NCI-H1436 treated with DMSO at 0.1 percent for 48 hours (cell line): ENCODE measurements at regions not wholly inside any gene's neighbourhood (a gene's known extent, or its start where the extent isn't known, plus 50 kb on each side); places are given as distances from the start of the nearest gene placed in this dataset.
"Not testable (repeated sequence)": the region's sequence is repeated elsewhere in the genome, so short reads cannot be mapped to it uniquely, and the experiment has no call there.

ENCODE experiments used
- DNase-seq: peaks from one replicate; lab custom pipeline; 2025; lab: John Stamatoyannopoulos, UW

- DNase-seq: no peak
Observed at GRCh38 chr7:112540839-112541577, 60.2 kb downstream of the LSMEM1 start.

GRCh38 chr7:112546723-112547513, 66.1 kb downstream of the LSMEM1 start:
- DNase-seq: no peak

GRCh38 chr7:112547916-112548315, 67.1 kb downstream of the LSMEM1 start:
- no peak for DNase-seq

GRCh38 chr7:112550468-112551060, 69.8 kb downstream of the LSMEM1 start:
- DNase-seq: no peak

DNA sequence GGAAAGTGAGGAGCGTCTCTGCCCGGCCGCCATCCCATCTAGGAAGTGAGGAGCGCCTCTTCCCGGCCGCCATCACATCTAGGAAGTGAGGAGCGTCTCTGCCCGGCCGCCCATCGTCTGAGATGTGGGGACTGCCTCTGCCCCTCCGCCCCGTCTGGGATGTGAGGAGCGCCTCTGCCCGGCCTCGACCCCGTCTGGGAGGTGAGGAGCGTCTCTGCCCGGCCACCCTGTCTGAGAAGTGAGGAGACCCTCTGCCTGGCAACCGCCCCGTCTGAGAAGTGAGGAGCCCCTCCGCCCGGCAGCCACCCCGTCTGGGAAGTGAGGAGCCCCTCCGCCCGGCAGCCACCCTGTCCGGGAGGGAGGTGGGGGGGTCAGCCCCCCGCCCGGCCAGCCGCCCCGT, 70.7 kb downstream of the LSMEM1 start:
- not testable (repeated sequence) for DNase-seq

- no peak for DNase-seq
Observed at GRCh38 chr7:112554591-112554990, 73.8 kb downstream of the LSMEM1 start.

DNA sequence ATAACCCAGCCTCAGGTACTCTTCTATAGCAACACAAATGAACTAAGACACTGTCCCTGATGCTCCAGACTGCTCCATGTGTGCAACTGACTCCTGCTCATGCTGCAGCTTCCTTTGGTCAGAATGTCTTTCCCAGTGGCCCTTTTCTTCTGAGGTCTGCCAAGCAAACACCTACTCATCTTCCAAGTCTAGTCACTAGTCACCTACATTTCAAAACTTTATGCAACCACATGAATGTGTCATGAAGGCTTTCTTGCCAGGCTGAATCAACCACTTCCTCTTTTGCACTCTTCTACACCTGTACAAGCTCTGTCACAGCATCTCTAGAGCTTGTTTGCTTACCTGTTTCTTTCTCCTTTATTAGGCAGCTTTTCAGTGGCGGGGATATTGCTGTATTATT, 75.8 kb downstream of the LSMEM1 start:
- DNase-seq: no peak

- no peak for DNase-seq
Observed at GRCh38 chr7:112566442-112567324, 85.9 kb downstream of the LSMEM1 start.

GRCh38 chr7:112567388-112567787, 86.6 kb downstream of the LSMEM1 start:
- DNase-seq: no peak

GRCh38 chr7:112571852-112572607, 91.2 kb downstream of the LSMEM1 start:
- DNase-seq: no peak

GRCh38 chr7:112572669-112573301, 92.0 kb downstream of the LSMEM1 start:
- no peak for DNase-seq

DNA sequence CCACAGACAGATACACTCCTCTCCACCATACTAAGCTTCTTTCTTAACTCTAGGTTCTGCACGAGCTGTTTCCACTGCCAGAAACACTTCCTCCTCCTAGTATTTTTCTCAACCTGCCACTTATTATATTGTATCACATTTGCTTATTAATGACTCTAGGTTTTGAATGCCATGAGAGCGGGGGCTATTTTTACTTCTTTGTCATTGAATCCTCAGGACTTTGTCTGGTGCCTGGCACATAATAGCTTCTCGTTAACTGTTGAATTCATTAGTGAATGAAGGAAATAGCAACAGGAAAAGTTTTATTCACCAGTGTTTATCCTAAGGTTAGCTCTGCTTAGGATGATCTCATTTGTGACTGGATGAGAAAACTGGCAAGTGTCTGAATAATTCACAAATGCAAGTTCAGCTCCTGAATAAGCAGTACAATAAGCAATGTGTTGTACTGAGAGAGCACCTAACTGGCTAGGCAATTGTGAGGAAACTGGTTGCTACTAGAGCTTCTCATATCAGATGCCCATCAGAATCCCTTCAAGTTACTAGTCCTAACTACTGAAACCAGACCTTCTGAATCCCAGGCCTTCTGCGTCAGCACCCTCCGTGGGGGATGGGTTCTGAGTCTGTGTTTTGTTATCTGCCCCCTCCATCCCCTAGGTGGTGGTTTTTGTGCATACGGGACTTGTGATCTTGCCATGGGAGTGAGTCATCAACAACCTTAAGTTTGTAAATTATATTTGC, 92.7 kb downstream of the LSMEM1 start:
- no peak for DNase-seq

DNA sequence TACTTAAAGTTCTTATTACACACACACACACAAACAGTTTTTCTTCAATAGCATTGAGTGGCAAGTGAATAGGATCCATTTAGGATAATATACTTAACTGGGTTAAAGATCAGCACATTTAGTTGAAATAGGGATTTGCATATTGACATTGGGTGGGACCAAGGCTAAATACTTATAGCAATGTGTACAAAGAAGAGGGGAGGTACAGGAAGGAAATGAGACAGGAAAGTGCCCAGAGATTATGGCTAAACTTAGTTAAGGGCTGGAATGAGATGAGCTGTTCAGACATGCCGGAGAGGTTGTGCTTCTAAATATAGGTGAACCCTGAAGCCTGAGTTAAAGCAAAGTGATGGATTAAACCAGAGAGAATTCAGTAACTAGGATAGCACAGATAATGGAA, 95.1 kb downstream of the LSMEM1 start:
- DNase-seq: no peak

GRCh38 chr7:112579388-112579787, 98.6 kb downstream of the LSMEM1 start:
- DNase-seq: no peak

GRCh38 chr7:112580717-112581435, 100.1 kb downstream of the LSMEM1 start:
- DNase-seq: no peak

DNA sequence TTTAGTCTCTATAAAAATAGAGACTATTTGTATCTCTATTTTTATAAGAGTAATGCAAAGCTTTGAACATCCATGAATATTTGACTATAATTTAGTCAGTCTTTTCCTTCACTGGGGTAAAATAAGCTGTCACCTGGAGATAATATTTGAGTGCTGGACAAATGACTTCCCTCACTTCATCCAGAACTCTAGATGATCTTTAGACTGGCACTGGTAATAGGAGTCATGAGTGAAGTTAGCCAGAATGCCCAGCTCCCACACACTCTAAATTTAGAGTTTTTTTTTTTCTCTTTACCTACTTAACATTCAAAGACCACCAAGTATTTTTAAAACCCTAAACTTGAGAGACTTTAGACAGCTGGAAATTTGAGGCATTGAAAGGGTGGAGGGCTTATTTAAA, 100.7 kb downstream of the LSMEM1 start:
- DNase-seq: no peak

DNA sequence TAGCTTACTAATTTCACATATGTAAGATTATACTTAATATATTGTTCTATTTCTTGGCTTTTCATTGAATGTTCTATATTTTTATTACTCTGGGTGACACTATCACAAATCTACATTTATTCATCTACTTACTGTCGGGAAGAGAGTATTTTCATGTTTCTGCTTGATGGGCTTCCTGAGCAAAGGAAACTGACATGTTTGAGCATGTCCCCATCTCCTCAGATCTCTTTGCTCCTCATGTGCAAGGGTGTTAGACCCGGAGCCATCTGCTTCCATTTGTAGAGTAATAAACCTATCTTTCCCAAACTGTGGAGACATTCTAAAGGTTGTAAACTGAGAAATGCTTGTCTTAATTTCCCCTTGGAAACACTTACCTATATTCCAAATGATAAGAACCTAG, 103.5 kb downstream of the LSMEM1 start:
- DNase-seq: no peak

DNA sequence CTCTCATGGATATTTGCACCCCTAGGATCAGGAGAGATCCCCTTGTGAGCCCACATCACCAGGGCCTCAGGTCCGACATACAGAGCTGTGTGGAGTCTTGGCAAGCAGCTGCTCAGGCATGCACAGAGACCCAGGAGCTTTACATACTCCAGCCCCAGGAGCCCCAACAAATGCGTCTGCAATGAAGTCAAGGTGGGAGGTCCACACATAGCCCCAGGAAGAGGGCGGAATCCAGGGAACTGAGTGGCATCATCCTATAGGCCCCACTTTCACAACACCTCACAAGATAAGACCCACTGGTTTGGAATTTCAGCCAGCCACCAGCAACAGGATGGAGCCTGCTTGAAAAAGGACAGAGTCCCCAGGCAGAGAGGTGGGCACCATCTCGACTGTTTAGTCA, 106.7 kb downstream of the LSMEM1 start:
- DNase-seq: no peak

GRCh38 chr7:112592565-112593263, 111.9 kb downstream of the LSMEM1 start:
- not testable (repeated sequence) for DNase-seq
